Umbilical cord (tissue), 1 donor: ENCODE measurements at regions not wholly inside any gene's neighbourhood (a gene's known extent, or its start where the extent isn't known, plus 50 kb on each side); places are given as distances from the start of the nearest gene placed in this dataset.
"Not testable (repeated sequence)": the region's sequence is repeated elsewhere in the genome, so short reads cannot be mapped to it uniquely, and the experiment has no call there.

Experiments used
- DNase-seq: peaks from one replicate; pipeline ENCODE4 v3.0.0-alpha.2; 2015; ENCODE audit warnings: low spot score

DNA sequence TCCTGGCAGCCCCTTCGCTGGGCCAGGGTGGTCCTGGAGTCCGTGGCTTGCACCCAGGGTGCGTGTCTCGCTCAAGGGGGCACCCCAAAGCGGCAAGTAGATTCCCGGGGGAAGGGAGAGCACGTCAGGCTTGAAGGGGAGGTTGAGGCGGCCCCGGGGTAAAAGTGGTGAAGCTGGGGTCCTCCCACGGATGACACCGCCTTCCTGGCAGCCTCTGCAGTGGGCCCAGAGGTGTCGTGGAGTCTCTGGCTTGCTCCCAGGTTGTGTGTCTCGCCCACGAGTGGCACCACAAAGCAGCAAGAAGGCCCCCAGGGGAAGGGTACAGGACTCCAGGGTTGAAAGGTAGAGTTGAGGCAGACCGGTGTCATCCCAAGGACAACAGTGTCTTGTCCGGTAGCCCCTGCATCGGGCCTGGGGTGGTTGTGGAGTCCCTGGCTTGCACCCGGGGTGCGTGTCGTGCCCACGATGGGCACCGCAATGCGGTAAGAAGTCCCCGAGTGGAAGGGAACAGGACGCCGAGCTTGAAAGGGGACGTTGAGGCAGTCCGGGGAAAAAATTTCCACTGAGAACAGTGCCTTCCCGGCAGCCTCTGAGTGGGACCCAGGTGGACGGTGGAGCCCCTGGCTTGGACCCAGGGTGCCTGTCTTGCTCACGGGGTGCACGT, 158.0 kb upstream of the ALG10B start:
- DNase-seq, result no peak

DNA sequence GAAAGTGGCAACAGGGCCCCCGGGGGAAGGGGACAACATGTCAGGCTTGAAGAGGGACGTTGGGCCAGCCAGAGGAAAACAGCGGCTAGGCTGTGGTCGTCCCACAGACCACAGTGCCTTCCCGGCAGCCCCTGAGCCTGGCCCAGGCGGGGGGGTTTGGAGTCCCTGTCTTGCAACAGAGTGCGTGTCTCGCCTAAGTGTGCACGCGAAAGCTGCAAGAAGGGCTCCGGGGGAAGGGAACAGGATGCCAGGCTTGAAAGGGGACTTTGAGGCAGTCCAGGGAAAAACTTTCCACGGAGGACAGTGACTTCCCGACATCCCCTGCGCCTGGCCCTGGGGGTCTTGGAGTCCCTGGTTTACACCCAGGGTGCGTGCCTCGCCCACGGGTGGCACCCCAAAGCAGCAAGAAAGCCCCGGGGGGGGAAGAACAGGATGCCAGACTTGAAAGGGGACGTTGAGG, 157.5 kb upstream of the ALG10B start:
- DNase-seq, result no peak

DNA sequence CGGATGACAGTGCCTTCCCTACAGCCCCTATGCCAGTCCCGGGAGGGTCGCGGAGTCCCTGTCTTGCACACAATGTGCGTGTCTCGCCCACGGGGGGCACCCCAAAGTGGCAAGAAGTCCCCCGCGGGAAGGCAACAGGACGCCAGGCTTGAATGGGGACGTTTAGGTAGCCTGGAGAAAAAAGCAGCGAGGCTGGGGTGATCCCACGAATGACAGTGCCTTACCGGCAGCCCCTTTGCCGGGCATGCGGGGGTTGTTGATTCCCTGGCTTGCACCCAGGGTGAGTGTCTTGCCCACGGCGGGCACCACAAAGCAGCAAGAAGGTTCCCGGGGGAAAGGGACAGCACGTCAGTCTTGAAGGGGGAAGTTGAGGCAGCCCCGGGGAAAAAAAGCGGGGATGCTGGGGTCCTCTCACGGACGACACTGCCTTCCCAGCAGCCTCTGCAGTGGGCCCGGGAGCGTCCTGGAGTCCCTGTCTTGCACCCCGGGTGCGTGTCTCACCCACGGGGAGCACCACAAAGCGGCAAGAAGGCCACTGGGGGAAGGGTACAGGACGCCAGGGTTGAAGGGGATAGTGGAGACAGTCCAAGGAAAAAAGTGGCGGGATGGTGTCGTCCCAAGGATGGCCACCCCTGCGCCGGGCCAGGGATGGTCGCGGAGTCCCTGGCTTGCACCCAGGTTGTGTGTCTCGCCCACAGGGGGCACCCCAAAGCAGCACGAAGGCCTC, 156.8 kb upstream of the ALG10B start:
- no peak for DNase-seq

DNA sequence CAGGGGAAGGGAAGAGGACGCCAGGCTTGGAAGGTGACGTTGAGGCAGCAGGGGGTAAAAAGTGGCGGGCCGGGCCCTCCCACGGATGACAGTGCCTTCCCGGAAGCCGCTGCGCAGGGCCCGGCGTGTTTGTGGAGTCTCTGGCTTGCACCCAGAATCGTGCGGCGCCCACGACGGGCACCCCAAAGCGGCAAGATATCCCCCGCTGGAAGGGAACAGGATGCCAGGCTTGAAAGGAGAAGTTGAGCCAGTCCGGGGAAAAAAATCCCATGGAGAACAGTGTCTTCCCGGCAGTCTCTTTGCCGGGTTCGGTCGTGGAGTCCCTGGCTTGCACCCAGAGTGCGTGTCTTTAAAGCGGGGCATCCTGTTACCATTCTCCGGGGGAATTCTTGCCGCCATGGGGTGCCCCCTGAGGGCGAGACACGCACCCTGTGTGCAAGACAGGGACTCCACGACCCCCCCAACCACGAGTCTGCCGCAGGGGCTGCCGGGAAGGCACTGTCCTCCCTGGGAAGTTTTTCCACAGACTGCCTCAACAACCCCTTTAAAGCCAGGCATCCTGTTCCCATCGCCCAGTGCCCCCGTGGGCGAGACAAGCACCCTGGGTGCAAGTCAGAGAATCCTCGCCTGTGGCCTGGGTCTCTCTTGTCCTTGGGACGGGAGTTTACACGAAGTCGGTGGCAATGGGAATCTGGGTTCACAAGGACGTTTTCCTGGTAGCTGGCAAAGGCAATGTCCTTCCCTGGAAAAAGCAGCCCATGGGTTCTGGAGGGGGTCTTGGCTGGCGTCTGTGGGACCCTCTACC, 156.1 kb upstream of the ALG10B start:
- DNase-seq, result no peak

DNA sequence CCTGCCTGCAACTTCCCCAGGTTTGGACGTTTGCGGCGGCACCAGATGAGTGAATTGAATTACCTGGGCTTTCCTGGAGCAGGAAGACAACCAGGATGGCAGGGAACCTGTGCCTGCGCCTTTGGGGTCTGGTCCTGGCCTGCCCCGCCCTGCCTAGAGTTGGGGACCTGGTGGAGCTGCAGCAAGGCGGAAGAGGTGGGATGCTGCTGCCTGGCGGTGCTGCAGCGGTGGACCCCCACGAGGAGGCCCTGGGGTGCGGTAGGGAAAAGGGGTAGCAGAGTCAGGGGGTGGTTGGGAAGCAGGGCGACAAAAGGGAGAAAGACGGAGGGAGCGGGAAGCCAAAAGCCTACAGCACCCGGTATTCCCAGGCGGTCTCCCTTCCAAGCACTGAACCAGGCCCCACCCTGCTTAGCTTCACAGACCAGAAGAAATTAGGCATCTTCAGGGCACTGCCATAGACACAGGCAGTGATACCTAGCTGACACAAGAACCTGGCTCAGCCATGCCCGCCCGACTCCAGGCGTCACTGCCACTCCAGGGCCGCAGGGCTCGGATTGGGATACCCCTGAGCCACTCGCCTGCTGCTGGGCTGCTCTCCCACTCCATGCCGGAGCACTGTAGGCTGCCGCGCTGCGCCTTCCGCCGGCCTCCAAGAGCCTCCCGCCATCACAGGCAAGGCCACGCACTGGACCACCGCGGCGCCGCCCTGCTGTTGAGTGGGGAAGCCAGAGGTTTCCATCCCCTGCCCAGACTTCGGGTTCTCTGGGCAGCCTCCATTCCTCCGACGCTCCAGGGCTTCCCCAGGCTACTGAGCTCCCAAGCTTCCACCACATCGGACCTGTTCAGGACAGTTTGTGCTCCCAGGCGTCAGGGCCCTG, 155.2 kb upstream of the ALG10B start:
- DNase-seq, result no peak

DNA sequence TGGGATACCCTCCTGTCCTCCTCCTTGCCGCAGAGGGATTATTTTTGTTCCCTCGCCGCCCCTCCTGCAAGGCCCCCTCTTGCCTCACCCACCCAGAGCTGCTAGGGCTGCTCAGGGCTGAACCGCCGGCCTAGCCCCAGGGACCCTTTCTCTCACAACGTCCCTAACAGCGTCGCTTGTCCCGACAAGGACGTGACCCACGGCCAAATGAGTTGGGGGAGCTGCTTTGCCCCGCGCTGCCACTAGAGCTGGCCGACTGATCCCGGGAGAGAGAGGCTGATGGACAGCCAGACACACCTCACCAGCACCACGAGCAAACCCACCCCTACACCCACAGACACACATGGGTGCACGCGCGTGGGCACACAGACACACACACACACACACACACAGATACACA, 154.6 kb upstream of the ALG10B start:
- DNase-seq, result no peak

DNA sequence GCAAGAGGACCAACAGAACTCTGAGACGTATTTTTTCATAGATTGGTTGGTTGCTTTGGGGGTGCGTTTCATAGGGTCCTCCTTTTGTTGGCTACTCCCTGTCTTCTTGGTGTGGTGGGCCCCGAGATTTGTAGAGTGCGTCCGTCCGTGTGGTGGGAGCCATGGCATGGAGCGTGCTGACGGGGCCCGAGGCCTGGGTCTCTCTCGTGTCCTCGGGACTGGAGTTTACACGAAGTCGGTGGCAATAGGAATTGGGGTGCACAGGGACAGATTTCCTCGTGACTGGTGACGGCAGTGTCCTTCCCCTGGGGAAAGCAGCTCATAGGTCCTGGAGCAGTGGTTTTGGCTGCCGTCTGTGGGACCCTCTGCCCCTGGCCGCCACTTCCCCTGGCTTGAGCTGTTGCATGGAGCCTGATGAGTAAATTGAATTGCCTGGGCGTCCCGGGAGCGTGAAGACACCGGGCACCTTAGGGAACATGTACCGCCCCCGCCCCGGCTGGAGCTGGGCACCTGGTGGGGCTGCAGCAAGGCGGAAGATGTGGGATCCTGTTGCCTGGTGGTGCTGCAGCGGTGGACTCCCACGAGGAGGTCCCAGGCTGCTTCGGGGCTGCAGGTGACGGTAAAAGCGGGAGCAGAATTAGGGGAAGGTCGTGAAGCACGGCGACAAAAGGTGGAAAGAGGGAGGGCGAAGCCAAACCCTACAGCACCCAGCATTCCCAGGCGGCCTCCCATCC, 153.7 kb upstream of the ALG10B start:
- DNase-seq, result no peak

DNA sequence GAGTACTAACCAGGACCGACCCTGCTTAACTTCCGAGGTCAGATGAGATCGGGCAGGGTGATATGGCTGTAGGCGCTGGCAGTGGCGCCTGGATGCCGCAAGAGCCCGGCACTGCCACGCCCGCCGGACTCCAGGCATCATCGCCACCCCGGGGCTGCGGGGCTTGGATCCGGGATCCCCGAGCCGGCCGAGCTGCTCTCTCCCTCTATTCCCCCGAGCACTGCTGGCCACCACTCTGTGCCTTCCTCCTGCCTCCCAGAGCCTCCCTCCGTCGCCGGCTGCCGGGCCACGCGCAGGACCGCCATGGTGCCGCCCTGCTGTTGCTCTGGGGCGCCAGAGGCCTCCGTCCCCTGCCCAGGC, 153.2 kb upstream of the ALG10B start:
- DNase-seq, result no peak

DNA sequence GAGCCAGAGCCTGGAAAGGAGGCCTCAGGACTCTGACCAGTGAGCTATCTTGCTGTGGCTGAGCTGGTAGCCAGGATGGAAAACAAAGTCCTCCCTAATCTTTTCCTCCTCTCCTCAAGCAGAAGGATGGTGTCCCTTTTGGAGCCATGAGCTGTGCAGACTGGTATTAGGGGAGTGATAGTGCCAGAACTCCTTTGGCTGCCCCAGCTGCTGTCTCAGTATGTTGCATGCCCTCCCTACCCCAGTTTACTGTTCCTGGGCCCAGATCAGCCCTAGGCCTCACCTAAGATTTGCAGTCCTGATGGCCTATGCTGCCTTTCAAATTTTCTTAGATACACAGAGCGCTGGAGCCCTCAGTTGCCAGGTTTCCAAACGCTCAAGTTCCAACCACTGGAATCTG, 150.3 kb upstream of the ALG10B start:
- DNase-seq, result no peak

DNA sequence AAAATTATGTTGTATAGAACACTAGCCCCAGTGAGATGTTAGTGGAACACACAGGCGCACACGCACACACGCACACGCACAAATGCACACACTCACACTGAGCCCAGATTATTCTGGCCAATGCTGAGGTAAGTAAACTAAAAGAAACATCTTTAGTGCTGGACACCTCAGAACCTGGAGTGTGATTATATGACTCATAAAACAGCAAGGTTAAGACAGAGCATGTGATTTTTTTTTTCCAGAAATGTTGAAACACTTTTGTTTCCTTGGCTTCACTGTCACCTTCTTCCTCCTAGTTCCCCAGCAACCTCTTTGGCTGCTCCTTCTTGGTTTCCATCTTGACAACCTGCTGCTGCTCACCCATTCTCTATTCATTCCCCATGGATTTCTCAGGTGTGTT, 141.0 kb upstream of the ALG10B start:
- DNase-seq, result no peak

DNA sequence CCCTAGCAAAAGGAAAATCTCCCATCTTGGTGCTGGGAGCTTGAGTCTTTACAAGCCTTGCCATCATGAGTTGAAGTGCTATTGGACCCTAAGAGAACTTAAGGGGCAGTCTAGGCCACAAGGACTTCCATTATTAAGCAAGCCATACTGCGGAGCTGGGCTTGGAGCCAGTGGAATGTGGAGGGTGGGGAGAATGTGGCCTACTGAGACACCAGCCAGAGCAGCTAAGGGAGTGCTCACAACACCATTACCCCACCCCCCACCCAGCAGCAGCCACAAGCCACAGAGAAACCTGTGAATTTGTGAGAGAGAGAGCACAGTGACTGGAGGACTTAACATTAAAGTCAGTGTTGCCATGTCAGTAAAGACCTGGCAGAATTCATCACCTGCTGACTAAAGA, 133.0 kb upstream of the ALG10B start:
- DNase-seq, result not testable (repeated sequence)

DNA sequence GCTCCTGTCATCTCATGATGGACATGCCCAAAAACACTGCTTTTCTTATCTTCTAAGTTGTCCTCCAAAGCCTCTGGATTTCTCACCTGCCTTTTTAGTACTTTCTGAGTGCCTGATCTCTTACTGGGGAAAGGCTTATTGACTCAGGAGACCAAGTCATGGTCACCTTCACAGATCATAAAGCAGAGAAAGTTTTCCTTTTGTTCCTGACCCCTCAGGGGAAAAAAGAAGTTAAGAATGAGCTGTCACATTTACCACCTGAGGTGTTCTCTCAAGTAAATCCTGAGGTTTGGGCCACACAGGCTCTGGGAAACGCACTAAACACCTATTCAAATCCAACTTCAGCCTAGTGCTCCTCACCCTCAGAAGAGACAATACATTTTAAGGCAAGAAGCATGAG, 119.3 kb upstream of the ALG10B start:
- not testable (repeated sequence) for DNase-seq

DNA sequence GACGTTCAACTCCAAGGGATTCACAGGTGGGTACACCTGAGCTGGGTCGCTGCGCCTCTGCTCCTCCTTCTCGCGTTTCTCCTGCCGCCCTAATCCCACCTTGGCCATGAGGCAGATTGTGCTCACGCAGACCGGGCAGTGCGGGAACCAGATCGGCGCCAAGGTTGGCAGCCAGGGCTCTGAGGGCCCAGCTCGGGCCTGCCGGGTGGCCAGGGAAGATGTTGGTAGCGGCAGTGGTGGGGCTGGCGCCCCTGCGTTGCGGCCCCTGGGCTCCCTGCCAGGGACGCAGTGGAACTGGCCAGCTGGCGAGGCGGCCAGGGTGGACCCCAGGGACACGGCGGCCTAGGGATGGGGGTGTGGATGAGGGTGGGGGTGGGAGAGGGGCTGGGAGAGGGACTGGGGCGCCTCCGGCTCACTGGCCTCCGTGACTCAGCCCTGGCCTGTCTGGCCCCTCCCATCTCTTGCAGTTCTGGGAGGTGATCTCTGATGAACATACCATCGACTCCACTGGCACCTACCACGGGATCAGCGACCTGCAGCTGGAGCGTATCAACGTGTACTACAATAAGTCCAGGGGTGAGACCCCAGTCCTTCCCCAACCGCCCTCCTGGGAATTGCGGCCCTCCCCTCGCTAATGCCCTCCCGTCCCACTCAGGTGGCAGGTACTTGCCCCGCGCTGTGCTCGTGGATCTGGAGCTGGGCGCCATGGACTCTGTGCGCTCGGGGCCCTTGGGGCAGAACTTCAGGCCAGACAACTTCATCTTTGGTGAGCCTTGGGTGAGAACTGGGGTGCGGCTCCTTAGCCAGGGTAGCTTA, 114.9 kb upstream of the ALG10B start:
- no peak for DNase-seq

DNA sequence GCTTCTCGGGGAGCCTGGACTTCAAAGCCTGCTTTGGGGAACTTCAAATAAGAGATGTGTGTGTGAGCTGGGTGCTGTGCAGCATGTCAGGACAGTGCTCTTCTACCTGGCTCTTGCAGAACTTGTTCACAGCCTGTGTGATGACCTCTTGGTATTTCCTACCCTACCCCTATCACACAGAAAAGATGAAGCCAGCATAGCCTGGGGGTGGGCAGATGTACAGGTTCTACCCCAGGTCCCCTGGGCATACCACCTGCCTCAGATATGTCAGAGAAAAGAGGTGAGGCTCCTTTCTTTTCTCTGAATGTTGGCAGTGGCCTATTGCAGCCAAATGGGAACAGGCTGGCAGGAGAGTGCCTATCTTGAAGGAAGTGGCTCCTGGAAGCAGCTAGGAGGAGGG, 111.7 kb upstream of the ALG10B start:
- DNase-seq, result no peak

DNA sequence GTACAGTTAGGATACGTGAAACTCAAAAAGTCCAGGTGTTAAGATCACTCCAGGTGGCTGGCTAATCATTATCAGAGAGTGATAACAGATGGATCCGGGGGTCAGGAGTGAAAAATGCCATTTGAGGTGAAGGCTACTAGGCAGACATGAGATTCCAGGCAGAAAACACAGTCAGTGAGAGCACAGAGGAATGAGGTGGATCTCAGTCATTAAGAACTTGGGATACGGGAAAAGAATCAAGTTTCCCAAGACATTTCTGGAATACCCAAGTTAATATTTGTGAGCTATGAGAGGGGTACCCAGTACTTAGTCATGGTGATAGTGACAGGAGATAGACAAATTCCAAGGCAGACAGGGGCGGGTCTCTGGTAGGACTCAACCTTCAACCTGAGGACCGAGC, 94.6 kb upstream of the ALG10B start:
- DNase-seq, result no peak

DNA sequence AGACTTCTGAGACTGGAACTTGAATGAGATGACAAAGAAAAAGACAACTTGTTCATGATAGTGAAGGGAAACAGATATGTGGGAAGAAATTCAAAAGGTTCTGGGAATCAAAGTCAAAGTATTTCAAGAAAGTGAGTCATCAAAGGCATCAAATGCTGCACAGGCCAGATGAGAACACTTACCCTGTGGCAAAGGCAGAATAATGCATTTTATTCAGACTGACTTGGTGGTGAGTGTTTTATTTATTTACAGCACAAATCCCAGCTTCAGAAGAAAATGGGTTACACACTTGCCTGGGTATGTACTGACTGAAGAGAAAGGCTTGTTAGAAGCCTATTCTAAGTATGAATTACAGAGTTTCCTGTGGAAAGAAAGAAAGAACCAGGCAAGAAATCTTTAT, 78.2 kb upstream of the ALG10B start:
- DNase-seq, result not testable (repeated sequence)

DNA sequence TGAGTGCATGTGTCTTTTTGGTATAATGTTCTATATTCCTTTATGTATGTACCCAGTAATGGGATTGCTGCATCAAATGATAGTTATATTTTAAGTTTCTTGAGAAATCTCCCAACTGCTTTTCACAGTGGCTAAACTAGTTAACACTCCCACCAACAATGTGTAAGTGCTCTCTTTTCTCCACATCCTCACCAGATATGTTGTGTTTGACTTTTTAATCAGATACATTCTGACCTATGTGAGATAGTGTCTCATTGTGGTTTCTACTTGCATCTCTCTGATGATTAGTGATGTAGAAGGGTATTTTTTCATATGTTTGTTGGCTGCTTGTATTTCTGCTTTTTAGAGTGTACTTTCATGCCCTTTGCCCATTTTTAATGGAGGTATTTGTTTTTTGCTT, 62.8 kb upstream of the ALG10B start:
- no peak for DNase-seq

DNA sequence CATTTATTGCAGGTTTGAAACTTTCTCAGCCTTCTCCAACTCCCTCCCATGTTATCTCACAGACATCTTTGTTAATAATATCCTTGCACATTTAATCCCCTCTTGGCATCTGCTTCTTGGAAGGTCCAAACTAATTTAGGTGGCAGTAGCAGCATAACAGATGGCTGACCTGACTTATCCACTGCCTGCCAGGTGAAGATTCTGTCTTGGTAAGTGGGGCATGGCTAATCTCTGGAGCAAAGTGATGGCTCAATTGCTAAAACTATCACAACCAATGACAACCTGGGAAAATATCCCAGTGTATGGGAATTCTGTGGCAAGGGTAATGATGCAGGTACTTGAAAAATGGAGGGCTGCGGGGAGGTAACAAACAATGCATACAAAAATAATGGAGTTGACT, 58.2 kb upstream of the ALG10B start:
- DNase-seq, result no peak
